ENCODE measurements at regions not wholly inside any gene's neighbourhood (a gene's known extent, or its start where the extent isn't known, plus 50 kb on each side); places are given as distances from the start of the nearest gene placed in this dataset.

DNA sequence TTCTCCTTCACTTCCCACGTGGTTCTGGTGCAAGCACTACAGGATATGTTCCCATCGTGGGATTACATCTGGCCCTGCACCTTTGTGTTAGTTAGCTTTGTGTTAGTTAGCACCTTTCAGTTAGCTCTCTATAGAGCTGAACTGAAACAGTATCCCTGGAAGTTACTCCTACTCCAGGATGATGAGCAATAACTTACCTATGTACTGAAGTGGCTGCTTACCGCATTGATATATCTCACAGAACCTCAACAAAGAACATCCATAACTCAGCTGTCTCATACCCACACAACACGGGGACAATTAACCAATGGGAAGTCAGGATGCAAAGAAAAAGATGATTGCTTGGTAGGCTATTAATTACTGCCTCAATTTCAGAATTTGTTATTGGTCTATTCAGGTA lies 146.6 kb downstream of the ASCL4 start:
- Mint-ChIP-seq H3K4me3 (no peak overlapping the region), H3K9me3 (no peaks in the 10 kb centered on the region), H3K27ac (no peak overlapping the region), H3K4me1 (no peaks in the 10 kb centered on the region), H3K27me3 (peaks cover 30% of the 10 kb centered on the region), H3K36me3 (no peaks in the 10 kb centered on the region)

DNA sequence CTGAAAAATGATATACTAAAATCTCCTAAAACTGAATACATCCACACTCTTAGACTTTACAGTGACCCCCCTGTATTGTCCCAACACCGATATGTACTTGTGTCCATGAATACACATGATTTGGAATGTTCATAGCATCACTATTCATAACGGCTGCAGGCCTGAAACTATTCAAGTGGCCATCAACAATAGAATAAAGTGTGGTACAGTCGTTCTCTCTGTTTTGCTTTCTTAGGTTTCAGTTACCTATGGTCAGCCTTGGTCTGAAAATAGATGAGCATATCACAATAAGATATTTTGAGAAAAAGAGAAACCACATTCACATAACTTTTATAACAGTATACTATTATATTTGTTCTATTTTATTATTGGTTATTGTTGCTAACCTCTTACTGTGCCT lies 150.6 kb downstream of the ASCL4 start:
- Mint-ChIP-seq H3K4me3 (no peak overlapping the region), H3K9me3 (no peaks in the 10 kb centered on the region), H3K36me3 (no peaks in the 10 kb centered on the region), H3K4me1 (no peaks in the 10 kb centered on the region), H3K27ac (no peak overlapping the region), H3K27me3 (peaks cover 27% of the 10 kb centered on the region)

DNA sequence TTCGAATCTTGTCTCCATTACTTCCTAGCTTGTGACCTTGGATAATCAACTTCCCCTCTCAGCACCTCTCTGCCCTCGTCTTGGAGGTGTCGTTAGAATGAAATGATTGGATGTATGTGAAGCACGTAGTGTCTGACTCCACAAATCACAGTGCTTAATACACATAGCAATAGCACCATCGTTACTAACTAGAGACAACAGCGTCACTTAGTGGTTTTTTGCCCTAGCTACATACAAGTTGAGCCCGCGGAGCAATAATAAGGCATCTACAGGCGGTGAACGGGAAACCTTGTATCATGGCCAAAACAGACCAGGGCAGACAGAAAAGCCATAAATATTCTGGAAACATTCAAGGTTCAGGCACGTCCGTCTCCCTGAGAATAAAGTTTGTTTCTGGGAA lies 154.9 kb downstream of the ASCL4 start:
- no peaks in the 10 kb centered on the region for H3K36me3 Mint-ChIP-seq
- H3K27me3 Mint-ChIP-seq, result peaks cover 20% of the 10 kb centered on the region
- H3K9me3 Mint-ChIP-seq, result no peaks in the 10 kb centered on the region
- H3K27ac Mint-ChIP-seq, result no peak overlapping the region
- no peak overlapping the region for H3K4me3 Mint-ChIP-seq
- H3K4me1 Mint-ChIP-seq, result no peaks in the 10 kb centered on the region

DNA sequence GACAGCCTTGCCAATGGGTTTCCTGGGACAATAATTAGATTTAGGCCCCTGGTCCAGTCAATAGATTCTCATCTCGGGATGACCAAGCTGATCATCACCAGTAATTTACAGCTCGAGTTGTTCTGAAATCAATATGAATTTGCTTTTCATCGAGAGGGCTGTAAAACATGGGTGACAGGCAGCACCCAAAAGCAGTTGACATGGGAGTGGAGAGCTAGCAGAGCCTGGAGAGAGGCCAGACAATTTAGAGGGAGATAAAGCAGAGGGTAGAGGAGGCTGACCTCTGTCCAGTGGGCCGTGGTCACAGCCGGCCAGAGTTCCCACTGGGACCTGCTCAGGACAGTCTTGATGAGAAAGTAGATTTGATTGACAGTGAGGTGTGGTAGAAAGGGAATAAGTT lies 157.3 kb downstream of the ASCL4 start:
- H3K4me1 Mint-ChIP-seq, result no peaks in the 10 kb centered on the region
- no peaks in the 10 kb centered on the region for H3K9me3 Mint-ChIP-seq
- no peaks in the 10 kb centered on the region for H3K36me3 Mint-ChIP-seq
- H3K27me3 Mint-ChIP-seq, result peaks cover 24% of the 10 kb centered on the region
- no peak overlapping the region for H3K27ac Mint-ChIP-seq
- H3K4me3 Mint-ChIP-seq, result no peak overlapping the region

DNA sequence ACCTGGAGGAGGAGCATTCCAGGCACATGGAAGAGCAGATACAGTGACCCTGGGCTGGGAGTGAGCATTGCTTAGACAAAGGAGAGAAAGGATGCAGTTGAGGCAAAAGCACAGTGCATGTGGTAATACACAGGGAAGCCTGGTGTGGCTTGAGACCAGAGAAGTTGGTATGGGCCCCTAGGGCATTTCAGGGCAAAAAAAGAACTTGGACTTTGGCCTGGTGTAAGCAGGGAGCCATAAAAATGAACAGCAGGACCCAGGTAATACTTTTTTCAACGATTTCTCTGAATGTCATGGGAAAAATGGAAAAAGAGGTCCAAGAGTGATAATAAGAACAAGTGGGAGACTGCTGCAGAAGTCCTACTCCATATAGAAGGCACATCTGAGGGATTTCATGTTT lies 163.9 kb downstream of the ASCL4 start:
- no peak overlapping the region for H3K4me3 Mint-ChIP-seq
- H3K9me3 Mint-ChIP-seq, result peaks cover 18% of the 10 kb centered on the region
- H3K27ac Mint-ChIP-seq, result no peak overlapping the region
- no peaks in the 10 kb centered on the region for H3K36me3 Mint-ChIP-seq
- H3K4me1 Mint-ChIP-seq, result no peaks in the 10 kb centered on the region
- peaks cover 32% of the 10 kb centered on the region for H3K27me3 Mint-ChIP-seq

DNA sequence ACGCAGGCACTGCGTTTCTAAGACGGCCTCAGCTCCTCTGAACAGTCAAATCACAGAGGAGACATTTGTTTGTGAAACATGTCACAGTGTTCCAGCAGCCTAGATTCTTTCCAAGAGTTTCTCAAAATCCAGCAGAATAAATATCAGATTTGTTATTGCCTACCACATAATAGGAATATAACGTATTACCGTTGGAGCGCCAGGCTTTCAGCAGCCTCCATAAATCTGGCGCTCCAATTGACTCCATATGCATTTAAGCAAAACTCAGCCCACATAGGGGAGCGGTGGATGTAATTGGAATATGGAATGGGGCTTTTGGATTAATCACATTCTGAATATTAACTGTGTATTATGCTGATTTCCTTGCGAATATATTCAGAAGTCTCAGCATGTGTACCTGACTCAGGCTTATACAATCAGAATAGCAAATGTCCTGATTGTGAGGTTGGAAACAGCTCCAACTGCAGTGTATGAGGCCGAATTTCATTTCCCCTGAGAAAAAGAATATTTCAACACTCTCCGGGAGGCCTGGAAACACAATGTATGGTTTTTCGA lies 174.0 kb downstream of the ASCL4 start:
- Mint-ChIP-seq H3K4me3 (no peak overlapping the region), H3K27me3 (peaks cover 5% of the 10 kb centered on the region), H3K36me3 (no peaks in the 10 kb centered on the region), H3K27ac (no peak overlapping the region), H3K9me3 (peaks cover 7% of the 10 kb centered on the region), H3K4me1 (no peaks in the 10 kb centered on the region)

DNA sequence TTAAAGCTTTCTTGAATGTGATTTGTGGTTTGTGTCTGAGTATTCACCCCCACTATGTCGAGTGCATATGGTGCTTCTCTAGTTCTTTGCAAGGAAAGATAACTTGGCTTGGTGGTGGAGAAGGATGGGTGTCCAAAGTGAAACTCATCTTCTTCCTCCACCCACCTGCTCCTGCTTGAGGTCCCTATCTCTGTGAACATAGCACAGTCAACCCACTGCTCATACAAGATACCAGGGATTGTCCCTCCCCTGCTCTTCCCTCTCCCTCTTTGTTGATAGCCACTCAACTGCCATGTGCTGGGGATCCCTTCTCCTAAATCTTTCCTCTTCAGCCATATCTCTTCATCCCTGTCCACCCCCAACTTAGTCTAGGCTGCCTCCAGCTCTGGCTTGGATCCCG lies 176.5 kb downstream of the ASCL4 start:
- no peak overlapping the region for H3K4me3 Mint-ChIP-seq
- H3K27ac Mint-ChIP-seq, result no peak overlapping the region
- peaks cover 7% of the 10 kb centered on the region for H3K27me3 Mint-ChIP-seq
- no peaks in the 10 kb centered on the region for H3K9me3 Mint-ChIP-seq
- no peaks in the 10 kb centered on the region for H3K4me1 Mint-ChIP-seq
- H3K36me3 Mint-ChIP-seq, result no peaks in the 10 kb centered on the region

DNA sequence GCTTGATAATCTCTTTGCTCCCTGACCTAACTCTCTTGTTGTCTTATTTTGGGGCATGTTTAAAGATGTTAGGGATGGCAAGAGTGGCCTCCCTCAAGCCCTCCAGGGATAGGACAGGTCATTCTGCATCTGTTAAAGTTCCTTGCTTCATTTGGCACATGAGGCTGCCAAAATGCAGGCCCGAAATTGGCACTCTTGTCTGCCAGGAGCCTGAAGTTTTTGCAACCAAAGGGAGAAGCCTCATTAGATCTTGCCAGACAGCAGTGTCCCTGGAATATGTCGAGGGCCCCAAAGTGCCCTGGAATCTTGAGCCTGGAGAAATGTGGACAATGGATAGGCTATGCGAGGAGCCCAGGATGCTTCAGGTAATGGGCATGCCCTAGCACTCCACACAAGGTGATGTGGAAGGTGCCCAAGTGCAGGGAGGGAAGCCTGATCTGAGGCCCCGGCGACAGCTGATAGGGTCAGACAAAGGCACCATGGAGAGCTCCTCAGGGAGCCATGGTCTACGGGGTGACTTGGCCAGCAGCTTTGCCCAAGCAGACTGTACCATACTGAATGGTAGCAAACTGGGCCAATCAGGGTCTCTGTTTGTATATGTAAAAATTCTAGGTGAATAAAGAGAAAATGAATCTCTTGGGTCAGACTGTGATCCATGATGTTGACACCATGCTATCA lies 173.0 kb upstream of the WSCD2 start:
- Mint-ChIP-seq H3K4me1 (no peaks in the 10 kb centered on the region), H3K36me3 (no peaks in the 10 kb centered on the region), H3K9me3 (no peaks in the 10 kb centered on the region), H3K4me3 (no peak overlapping the region), H3K27me3 (peaks cover 7% of the 10 kb centered on the region), H3K27ac (no peak overlapping the region)

DNA sequence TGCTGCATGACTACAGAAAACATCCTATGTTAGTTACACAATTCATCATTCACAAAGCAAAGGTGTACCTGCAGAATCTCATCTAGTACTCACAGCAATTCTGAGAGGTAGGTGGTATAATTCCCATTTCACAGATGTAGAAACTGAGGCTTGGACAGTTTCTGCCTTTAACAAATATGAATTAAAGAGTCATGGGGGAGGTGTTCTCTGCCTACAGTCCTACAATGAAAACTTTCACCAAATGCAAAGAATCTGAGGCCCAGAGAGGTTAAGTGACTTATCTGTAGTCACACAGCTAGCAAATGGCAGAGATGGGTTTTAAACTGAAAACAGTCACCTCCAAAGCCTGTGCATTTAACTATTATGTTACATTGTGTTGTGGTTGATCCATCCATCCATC lies 171.6 kb upstream of the WSCD2 start:
- no peak overlapping the region for H3K27ac Mint-ChIP-seq
- H3K36me3 Mint-ChIP-seq, result no peaks in the 10 kb centered on the region
- peaks cover 7% of the 10 kb centered on the region for H3K27me3 Mint-ChIP-seq
- no peaks in the 10 kb centered on the region for H3K9me3 Mint-ChIP-seq
- no peaks in the 10 kb centered on the region for H3K4me1 Mint-ChIP-seq
- H3K4me3 Mint-ChIP-seq, result no peak overlapping the region

DNA sequence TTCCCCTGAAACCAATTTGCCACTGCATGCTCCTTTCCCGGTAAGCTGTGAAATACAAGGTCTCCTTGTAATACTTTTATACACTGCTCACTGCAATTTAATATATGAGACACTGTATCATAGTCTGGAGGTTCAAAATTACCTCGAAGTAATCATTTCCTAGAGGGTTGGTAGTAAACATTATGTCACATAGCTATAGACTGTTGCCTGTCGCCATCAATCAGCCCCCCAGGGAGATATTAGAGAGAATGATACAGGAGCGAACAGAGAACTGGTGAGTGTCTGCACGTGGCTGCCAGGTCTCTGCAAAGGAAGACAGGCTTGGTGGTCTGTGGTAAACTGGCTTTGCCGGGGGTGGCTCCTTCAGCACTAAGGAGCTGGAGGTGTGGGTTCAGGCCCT lies 165.5 kb upstream of the WSCD2 start:
- no peaks in the 10 kb centered on the region for H3K36me3 Mint-ChIP-seq
- H3K9me3 Mint-ChIP-seq, result no peaks in the 10 kb centered on the region
- H3K27ac Mint-ChIP-seq, result no peak overlapping the region

DNA sequence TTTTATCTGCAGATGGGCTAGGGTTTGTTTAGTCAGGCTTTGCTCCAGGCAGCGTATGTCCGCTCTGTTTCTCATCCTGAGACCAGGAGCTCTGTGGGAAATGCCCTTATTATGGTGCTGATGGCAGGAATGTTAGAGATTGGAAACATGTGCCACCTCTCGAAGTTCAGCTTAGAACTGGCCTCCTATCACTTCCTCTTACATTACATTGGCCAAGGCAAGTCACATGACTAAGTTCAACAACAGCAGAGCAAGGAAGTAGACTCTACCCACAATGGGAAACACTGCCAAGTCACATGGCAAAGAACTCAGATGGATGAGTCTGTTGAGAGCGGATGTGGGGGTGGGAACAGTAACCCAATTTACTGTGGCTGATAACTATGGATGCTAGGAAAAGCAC lies 161.9 kb upstream of the WSCD2 start:
- H3K27ac Mint-ChIP-seq, result no peak overlapping the region
- peaks cover 9% of the 10 kb centered on the region for H3K27me3 Mint-ChIP-seq
- H3K9me3 Mint-ChIP-seq, result peaks cover 4% of the 10 kb centered on the region
- no peaks in the 10 kb centered on the region for H3K4me1 Mint-ChIP-seq
- H3K36me3 Mint-ChIP-seq, result no peaks in the 10 kb centered on the region
- H3K4me3 Mint-ChIP-seq, result no peak overlapping the region

More for the DNA sequence above, 165.5 kb upstream of the WSCD2 start:
- H3K4me3 Mint-ChIP-seq, result no peak overlapping the region
- H3K4me1 Mint-ChIP-seq, result no peaks in the 10 kb centered on the region
- H3K27me3 Mint-ChIP-seq, result peaks cover 4% of the 10 kb centered on the region

DNA sequence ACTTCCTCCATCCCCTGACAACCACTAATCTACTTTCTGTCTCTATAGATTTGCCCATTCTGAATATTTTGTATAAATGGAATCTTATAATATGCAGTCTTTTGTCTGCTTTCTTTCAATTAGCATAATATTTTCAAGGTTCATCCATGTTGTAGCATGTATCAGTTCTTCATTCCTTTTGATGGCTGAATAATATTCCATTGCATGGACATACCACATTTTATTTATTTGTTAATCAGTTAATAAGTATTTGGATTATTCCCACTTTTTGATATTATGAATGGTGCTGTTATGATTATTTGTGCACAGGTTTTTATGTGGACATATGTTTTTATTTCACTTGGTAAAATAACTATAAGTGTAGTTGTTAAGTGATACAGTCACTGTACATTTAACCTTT lies 155.1 kb upstream of the WSCD2 start:
- peaks cover 2% of the 10 kb centered on the region for H3K36me3 Mint-ChIP-seq
- peaks cover 24% of the 10 kb centered on the region for H3K27me3 Mint-ChIP-seq
- no peak overlapping the region for H3K4me3 Mint-ChIP-seq
- no peaks in the 10 kb centered on the region for H3K4me1 Mint-ChIP-seq
- H3K27ac Mint-ChIP-seq, result no peak overlapping the region
- H3K9me3 Mint-ChIP-seq, result peaks cover 17% of the 10 kb centered on the region

DNA sequence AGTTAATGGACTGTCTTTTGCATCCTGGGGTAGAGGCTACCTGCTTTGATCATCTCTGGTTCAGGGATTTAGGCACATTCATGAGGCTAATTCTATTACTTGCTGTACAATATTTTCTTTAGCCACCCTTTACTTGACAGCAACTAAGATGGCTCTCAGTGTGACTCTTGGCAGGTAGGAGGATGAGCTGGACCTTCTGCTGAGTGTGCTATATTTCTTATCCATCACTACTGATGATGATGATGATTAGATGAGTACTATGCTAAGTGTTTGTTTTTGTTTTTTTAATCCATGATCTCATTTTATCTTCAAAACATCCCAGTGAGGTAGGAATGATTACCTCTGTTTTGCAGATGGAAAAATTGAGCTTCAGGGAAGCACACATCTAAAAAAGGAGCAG lies 152.8 kb upstream of the WSCD2 start:
- Mint-ChIP-seq H3K36me3 (peaks cover 2% of the 10 kb centered on the region), H3K27ac (no peak overlapping the region), H3K27me3 (peaks cover 24% of the 10 kb centered on the region), H3K4me3 (no peak overlapping the region), H3K4me1 (no peaks in the 10 kb centered on the region), H3K9me3 (peaks cover 13% of the 10 kb centered on the region)

DNA sequence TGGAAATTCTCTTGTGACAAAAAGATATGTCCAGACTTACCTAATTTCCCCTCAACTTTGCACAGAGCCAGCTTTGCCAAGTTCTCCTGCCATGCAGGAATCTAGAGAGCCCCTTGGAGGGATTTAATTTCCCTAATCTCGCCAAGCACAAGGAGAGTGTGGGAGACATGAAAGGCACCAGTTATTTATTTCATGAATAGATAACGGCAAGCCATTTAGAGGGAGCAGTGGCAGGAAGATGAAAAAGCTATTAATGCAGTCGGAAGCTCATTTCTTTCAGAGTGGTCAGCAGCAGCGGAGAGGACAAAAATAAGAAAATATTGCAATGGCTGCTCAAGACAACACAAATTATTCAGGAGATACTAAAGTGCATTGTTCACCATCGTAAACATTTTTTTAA lies 150.9 kb upstream of the WSCD2 start:
- Mint-ChIP-seq H3K27me3 (peaks cover 25% of the 10 kb centered on the region), H3K9me3 (peaks cover 13% of the 10 kb centered on the region), H3K4me1 (no peaks in the 10 kb centered on the region), H3K4me3 (no peak overlapping the region), H3K36me3 (peaks cover 2% of the 10 kb centered on the region), H3K27ac (no peak overlapping the region)

DNA sequence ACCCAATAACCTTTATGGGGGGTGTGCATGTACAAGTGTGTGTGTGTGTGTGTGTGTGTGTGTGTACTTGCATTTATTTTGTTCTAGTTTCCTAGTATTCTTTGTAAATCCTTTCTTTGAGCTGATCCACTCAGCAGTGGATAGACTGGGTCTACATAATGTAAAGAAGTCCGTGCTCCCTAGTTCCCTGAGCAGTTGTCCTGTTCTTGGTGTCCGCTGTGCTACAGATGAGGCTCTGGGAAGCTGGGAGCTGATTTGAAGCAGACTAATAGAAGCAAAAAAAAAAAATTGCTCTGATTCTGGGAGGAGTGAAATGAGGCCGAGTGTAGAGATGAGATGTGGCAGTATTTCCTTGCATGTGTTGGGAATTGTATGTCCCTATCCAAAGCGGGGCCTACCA lies 150.4 kb upstream of the WSCD2 start:
- Mint-ChIP-seq H3K27me3 (peaks cover 26% of the 10 kb centered on the region), H3K27ac (no peak overlapping the region), H3K4me1 (no peaks in the 10 kb centered on the region), H3K9me3 (peaks cover 13% of the 10 kb centered on the region), H3K36me3 (peaks cover 2% of the 10 kb centered on the region), H3K4me3 (no peak overlapping the region)

DNA sequence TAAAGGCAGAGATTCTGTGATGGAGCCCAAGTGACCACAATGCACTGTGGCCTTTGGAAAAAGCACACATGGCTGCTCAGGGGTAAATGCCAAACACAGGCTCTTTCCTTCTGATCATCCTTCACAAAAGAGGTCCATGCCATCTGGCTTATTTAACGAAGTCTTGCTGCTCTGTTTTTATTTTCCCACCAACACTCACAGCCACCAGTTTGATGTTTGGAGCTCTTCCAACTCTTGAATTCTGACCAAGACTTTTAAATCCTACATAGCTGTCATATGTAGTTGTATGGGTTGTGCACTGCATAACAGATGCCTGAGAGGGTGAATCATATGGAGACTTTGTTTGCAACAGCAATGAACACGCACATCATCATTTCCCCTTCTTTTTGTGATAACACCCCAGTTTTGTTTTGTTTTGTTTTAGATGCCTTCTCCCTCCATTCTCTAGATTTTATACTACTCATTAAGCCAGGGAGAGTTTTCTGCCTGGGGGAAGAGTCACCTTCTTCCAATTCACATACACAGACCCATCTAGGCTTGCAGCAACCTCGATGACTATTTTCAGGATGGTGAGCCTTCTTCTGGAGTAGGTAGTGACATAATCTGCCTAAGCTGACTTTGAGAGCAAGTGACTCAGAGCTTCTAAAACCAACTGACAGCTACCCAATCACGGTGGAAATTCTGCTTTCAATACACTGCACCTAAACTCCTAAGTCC lies 145.2 kb upstream of the WSCD2 start:
- Mint-ChIP-seq H3K4me1 (no peaks in the 10 kb centered on the region), H3K4me3 (no peak overlapping the region), H3K36me3 (no peaks in the 10 kb centered on the region), H3K27me3 (peaks cover 19% of the 10 kb centered on the region), H3K27ac (no peak overlapping the region), H3K9me3 (no peaks in the 10 kb centered on the region)
